ENCODE measurements at regions not wholly inside any gene's neighbourhood (a gene's known extent, or its start where the extent isn't known, plus 50 kb on each side); places are given as distances from the start of the nearest gene placed in this dataset.

GRCh38 chr7:46847126-46847525 is 734.8 kb downstream of the TNS3 start:
- Histone ChIP-seq H4K20me1 (ENCODE audit: insufficient read depth, low read length) (no peaks in the 10 kb centered on the region), H2AFZ (ENCODE audit: low read length) (no peak overlapping the region), H3K4me3 (ENCODE audit: low read depth, low read length, poor library complexity, severe bottlenecking) (no peak overlapping the region), H3K9me3 (ENCODE audit: low read length) (no peaks in the 10 kb centered on the region), H3K9me2 (ENCODE audit: insufficient read depth, low read length) (no peaks in the 10 kb centered on the region), H3K4me1 (ENCODE audit: insufficient read depth, low read length, poor library complexity, severe bottlenecking) (no peaks in the 10 kb centered on the region), H3K4me2 (ENCODE audit: low read length) (no peak overlapping the region), H3K27ac (ENCODE audit: low read depth, low read length, poor library complexity, severe bottlenecking) (no peak overlapping the region), H3K79me2 (ENCODE audit: insufficient read depth, low read depth, low read length) (no peaks in the 10 kb centered on the region), H3K36me3 (ENCODE audit: insufficient read depth, low read length) (no peaks in the 10 kb centered on the region)
- no TSS peak for BruUV-seq (replicated peaks)
- intact Hi-C loops (cut with micrococcal nuclease; ENCODE audit: unreplicated experiment): no loop called here
- no peak for DNase-seq (ENCODE audit: low spot score)
- ChIA-PET POLR2A (no interaction called here), CTCF (ENCODE audit: unreplicated experiment) (no interaction called here)
- TF ChIP-seq EZH2phosphoT487 (IDR thresholded peaks at IDR 0.05; ENCODE audit: borderline replicate concordance, low read depth, low read length): no peak
- no peak for TF ChIP-seq CTCF (conservative IDR thresholded peaks at IDR 0.05; ENCODE audit: low read length)

GRCh38 chr7:46844486-46844885 is 737.4 kb downstream of the TNS3 start:
- no peak overlapping the region for H2AFZ ChIP-seq (ENCODE audit: low read length)
- no peaks in the 10 kb centered on the region for H3K36me3 ChIP-seq (ENCODE audit: insufficient read depth, low read length)
- no peaks in the 10 kb centered on the region for H3K9me2 ChIP-seq (ENCODE audit: insufficient read depth, low read length)
- BruUV-seq (replicated peaks): no TSS peak
- no peak overlapping the region for H3K27ac ChIP-seq (ENCODE audit: low read depth, low read length, poor library complexity, severe bottlenecking)
- CTCF ChIA-PET (ENCODE audit: unreplicated experiment): no interaction called here
- POLR2A ChIA-PET: interaction anchor here (0.6 kb wide), 1 partner anchor 1725 kb away, joined by 3 read pairs; no protein-coding TSS in a partner anchor
- H3K4me1 ChIP-seq (ENCODE audit: insufficient read depth, low read length, poor library complexity, severe bottlenecking): no peaks in the 10 kb centered on the region
- no peak for DNase-seq (ENCODE audit: low spot score)
- H3K79me2 ChIP-seq (ENCODE audit: insufficient read depth, low read depth, low read length): no peaks in the 10 kb centered on the region
- TF ChIP-seq EZH2phosphoT487 (IDR thresholded peaks at IDR 0.05; ENCODE audit: borderline replicate concordance, low read depth, low read length) (no peak), CTCF (conservative IDR thresholded peaks at IDR 0.05; ENCODE audit: low read length) (no peak)
- intact Hi-C loops (cut with micrococcal nuclease; ENCODE audit: unreplicated experiment): no loop called here
- H4K20me1 ChIP-seq (ENCODE audit: insufficient read depth, low read length): no peaks in the 10 kb centered on the region
- no peak overlapping the region for H3K4me3 ChIP-seq (ENCODE audit: low read depth, low read length, poor library complexity, severe bottlenecking)
- H3K9me3 ChIP-seq (ENCODE audit: low read length): no peaks in the 10 kb centered on the region
- no peak overlapping the region for H3K4me2 ChIP-seq (ENCODE audit: low read length)

- no peaks in the 10 kb centered on the region for H3K9me2 ChIP-seq (ENCODE audit: insufficient read depth, low read length)
- H3K27ac ChIP-seq (ENCODE audit: low read depth, low read length, poor library complexity, severe bottlenecking): no peak overlapping the region
- no peaks in the 10 kb centered on the region for H3K9me3 ChIP-seq (ENCODE audit: low read length)
- no peak for DNase-seq (ENCODE audit: low spot score)
- no peak overlapping the region for H3K4me3 ChIP-seq (ENCODE audit: low read depth, low read length, poor library complexity, severe bottlenecking)
- H3K4me2 ChIP-seq (ENCODE audit: low read length): no peak overlapping the region
- H3K36me3 ChIP-seq (ENCODE audit: insufficient read depth, low read length): no peaks in the 10 kb centered on the region
- H3K4me1 ChIP-seq (ENCODE audit: insufficient read depth, low read length, poor library complexity, severe bottlenecking): no peaks in the 10 kb centered on the region
- no peaks in the 10 kb centered on the region for H3K79me2 ChIP-seq (ENCODE audit: insufficient read depth, low read depth, low read length)
- TF ChIP-seq CTCF (conservative IDR thresholded peaks at IDR 0.05; ENCODE audit: low read length): no peak
- TF ChIP-seq EZH2phosphoT487 (IDR thresholded peaks at IDR 0.05; ENCODE audit: borderline replicate concordance, low read depth, low read length): no peak
- intact Hi-C loops (cut with micrococcal nuclease; ENCODE audit: unreplicated experiment): no loop called here
- ChIA-PET CTCF (ENCODE audit: unreplicated experiment) (no interaction called here), POLR2A (interaction anchor here (0.6 to 0.8 kb wide), 3 partner anchors 92 to 588 kb away, joined by 3 read pairs; no protein-coding TSS in a partner anchor)
- H4K20me1 ChIP-seq (ENCODE audit: insufficient read depth, low read length): no peaks in the 10 kb centered on the region
- BruUV-seq (replicated peaks): no TSS peak
- H2AFZ ChIP-seq (ENCODE audit: low read length): no peak overlapping the region
Observed at GRCh38 chr7:46841248-46841647, 740.7 kb downstream of the TNS3 start.
